ENCODE measurements at regions not wholly inside any gene's neighbourhood (a gene's known extent, or its start where the extent isn't known, plus 50 kb on each side); places are given as distances from the start of the nearest gene placed in this dataset.

DNA sequence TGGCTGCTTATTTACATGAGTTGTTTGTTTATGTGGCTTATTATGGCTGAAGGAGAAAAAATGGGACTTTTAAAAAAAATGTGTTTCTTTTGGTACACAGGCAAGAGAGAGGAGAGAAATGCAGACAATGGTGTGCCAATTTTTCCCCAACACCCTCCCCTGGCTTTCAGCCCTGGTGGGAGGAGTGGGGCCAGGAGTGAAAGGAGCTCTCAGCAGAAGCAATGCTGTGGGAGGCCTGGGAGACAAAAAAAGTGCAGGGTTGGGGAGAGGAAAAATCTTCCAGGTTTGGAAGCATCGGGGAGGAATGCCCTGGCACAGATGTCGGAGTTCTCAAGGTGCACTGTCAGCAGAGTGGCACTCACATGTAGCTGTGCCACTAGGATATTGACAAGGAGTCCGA, 117.7 kb upstream of the FOXB1 start:
- TF ChIP-seq, protein P1, sequence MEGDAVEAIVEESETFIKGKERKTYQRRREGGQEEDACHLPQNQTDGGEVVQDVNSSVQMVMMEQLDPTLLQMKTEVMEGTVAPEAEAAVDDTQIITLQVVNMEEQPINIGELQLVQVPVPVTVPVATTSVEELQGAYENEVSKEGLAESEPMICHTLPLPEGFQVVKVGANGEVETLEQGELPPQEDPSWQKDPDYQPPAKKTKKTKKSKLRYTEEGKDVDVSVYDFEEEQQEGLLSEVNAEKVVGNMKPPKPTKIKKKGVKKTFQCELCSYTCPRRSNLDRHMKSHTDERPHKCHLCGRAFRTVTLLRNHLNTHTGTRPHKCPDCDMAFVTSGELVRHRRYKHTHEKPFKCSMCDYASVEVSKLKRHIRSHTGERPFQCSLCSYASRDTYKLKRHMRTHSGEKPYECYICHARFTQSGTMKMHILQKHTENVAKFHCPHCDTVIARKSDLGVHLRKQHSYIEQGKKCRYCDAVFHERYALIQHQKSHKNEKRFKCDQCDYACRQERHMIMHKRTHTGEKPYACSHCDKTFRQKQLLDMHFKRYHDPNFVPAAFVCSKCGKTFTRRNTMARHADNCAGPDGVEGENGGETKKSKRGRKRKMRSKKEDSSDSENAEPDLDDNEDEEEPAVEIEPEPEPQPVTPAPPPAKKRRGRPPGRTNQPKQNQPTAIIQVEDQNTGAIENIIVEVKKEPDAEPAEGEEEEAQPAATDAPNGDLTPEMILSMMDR (IDR thresholded peaks at IDR 0.05; ENCODE audit: insufficient read depth in 1 of 2, low read depth in 1 of 2, low read length in 1 of 2, severe bottlenecking in 1 of 2, unreplicated experiment in 1 of 2) = no peak
- CTCF ChIA-PET = no interaction called here
- no peak overlapping the region for H3K4me3 Mint-ChIP-seq (ENCODE audit: unreplicated experiment)
- no peak overlapping the region for H3K4me3 ChIP-seq (ENCODE audit: low read depth, low read length)
- H3K36me3 ChIP-seq (ENCODE audit: control insufficient read depth, insufficient read depth, low read length) = no peaks in the 10 kb centered on the region
- intact Hi-C loops (cut with micrococcal nuclease; ENCODE audit: unreplicated experiment) = no loop called here
- no peaks in the 10 kb centered on the region for H3K36me3 Mint-ChIP-seq (ENCODE audit: insufficient read depth, unreplicated experiment)
- H3K27me3 ChIP-seq (replicated peaks; ENCODE audit: control insufficient read depth, insufficient read depth, low read length) = no peaks in the 10 kb centered on the region
- no peaks in the 10 kb centered on the region for H3K9me3 ChIP-seq
- no TSS peak for BruUV-seq (replicated peaks)
- H3K9me3 Mint-ChIP-seq (ENCODE audit: unreplicated experiment) = peaks cover 10% of the 10 kb centered on the region
- no peaks in the 10 kb centered on the region for H3K4me1 Mint-ChIP-seq (ENCODE audit: low read depth, unreplicated experiment)
- H3K27ac Mint-ChIP-seq (ENCODE audit: unreplicated experiment) = no peak overlapping the region
- DNase-seq = no peak
- H3K4me1 ChIP-seq = no peaks in the 10 kb centered on the region
- H3K27me3 Mint-ChIP-seq (ENCODE audit: insufficient read depth, unreplicated experiment) = peaks cover 11% of the 10 kb centered on the region
- POLR2A ChIA-PET = no interaction called here

DNA sequence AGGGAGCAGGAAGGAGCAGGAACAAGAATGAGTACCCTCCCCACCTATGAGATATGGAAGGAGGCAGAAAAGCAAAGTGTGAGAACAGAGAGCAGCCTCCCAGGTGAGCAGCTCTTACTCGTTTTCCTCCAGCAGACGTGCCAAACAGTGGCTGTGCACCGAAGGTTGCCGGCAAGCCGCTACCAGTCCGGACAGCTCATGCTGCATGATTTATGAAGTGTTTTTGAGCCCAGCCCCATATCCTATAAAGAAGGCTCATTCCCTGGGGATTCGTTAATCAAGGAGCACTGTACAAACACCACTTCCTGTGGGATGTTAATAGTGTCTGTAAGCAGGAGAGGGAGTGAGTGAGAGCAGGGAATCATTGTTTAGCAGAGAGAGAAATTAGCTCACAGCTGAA, 118.3 kb upstream of the FOXB1 start:
- H3K27ac Mint-ChIP-seq (ENCODE audit: unreplicated experiment) = no peak overlapping the region

DNA sequence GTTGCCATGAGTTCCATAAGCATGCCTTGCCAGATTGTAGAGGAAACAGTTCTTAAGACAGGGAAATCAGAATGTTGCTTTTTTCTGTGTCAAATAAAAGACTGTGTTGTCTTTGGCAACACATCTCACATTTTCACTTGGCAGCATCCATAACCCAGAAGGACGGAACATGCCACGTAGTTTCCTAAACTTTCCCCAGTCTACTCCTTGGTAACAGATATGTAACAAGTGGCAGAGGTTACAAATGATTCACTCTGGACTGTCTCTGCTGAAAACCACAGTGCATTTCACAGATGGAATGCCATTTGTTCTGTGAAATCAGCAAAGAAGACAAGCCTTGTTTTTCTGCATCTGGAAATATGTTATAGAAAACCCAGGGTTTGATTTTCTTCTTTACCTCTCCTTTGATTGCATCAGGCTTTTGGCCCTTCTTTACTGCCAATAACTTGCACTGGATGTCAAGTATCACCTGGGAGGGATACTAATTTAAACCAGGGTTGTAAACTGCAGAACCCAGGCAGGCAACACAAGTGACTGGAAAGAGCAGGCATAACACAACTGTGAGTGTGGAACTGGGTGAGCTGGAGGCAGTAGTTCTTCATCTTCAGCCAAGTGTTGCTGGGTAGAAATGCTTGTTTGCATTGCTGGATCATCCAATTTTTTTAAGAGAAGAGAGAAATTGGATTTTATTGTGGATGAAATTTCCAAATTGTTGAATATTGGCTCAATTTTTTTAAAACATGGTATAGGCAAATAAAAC, 124.4 kb upstream of the FOXB1 start:
- Histone ChIP-seq H3K4me3 (ENCODE audit: low read depth, low read length) (no peak overlapping the region), H3K27me3 (replicated peaks; ENCODE audit: control insufficient read depth, insufficient read depth, low read length) (no peaks in the 10 kb centered on the region; the same call in 1 of the 2 replicates), H3K4me1 (no peaks in the 10 kb centered on the region), H3K9me3 (no peaks in the 10 kb centered on the region), H3K36me3 (ENCODE audit: control insufficient read depth, insufficient read depth, low read length) (no peaks in the 10 kb centered on the region)
- H3K36me3 Mint-ChIP-seq (ENCODE audit: insufficient read depth, unreplicated experiment) = no peaks in the 10 kb centered on the region
- intact Hi-C loops (cut with micrococcal nuclease; ENCODE audit: unreplicated experiment) = no loop called here
- no peak overlapping the region for H3K27ac Mint-ChIP-seq (ENCODE audit: unreplicated experiment)
- ChIA-PET CTCF (no interaction called here), POLR2A (no interaction called here)
- TF ChIP-seq, protein P1 (IDR thresholded peaks at IDR 0.05; ENCODE audit: insufficient read depth in 1 of 2, low read depth in 1 of 2, low read length in 1 of 2, severe bottlenecking in 1 of 2, unreplicated experiment in 1 of 2) = no peak
- no TSS peak for BruUV-seq (replicated peaks)
- H3K27me3 Mint-ChIP-seq (ENCODE audit: insufficient read depth, unreplicated experiment) = peaks cover 12% of the 10 kb centered on the region
- H3K9me3 Mint-ChIP-seq (ENCODE audit: unreplicated experiment) = no peaks in the 10 kb centered on the region
- H3K4me1 Mint-ChIP-seq (ENCODE audit: low read depth, unreplicated experiment) = no peaks in the 10 kb centered on the region
- no peak for DNase-seq
- H3K4me3 Mint-ChIP-seq (ENCODE audit: unreplicated experiment) = no peak overlapping the region

More for the DNA sequence above, 118.3 kb upstream of the FOXB1 start:
- ChIA-PET CTCF (no interaction called here), POLR2A (no interaction called here)
- Mint-ChIP-seq H3K9me3 (ENCODE audit: unreplicated experiment) (peaks cover 10% of the 10 kb centered on the region), H3K36me3 (ENCODE audit: insufficient read depth, unreplicated experiment) (no peaks in the 10 kb centered on the region), H3K4me3 (ENCODE audit: unreplicated experiment) (no peak overlapping the region), H3K27me3 (ENCODE audit: insufficient read depth, unreplicated experiment) (peaks cover 11% of the 10 kb centered on the region), H3K4me1 (ENCODE audit: low read depth, unreplicated experiment) (no peaks in the 10 kb centered on the region)
- Histone ChIP-seq H3K4me3 (ENCODE audit: low read depth, low read length) (no peak overlapping the region), H3K4me1 (no peaks in the 10 kb centered on the region), H3K27me3 (replicated peaks; ENCODE audit: control insufficient read depth, insufficient read depth, low read length) (no peaks in the 10 kb centered on the region), H3K9me3 (no peaks in the 10 kb centered on the region), H3K36me3 (ENCODE audit: control insufficient read depth, insufficient read depth, low read length) (no peaks in the 10 kb centered on the region)
- no TSS peak for BruUV-seq (replicated peaks)
- DNase-seq = no peak
- TF ChIP-seq, protein P1 (IDR thresholded peaks at IDR 0.05; ENCODE audit: insufficient read depth in 1 of 2, low read depth in 1 of 2, low read length in 1 of 2, severe bottlenecking in 1 of 2, unreplicated experiment in 1 of 2) = no peak
- intact Hi-C loops (cut with micrococcal nuclease; ENCODE audit: unreplicated experiment) = no loop called here

Measured in Caco-2 (cell line).